ENCODE measurements at regions not wholly inside any gene's neighbourhood (a gene's known extent, or its start where the extent isn't known, plus 50 kb on each side); places are given as distances from the start of the nearest gene placed in this dataset.

- DNase-seq = no peak
These were observed 120.1 kb upstream of the MGAT5 start for GRCh38 chr2:134133622-134134312.

- no peak for DNase-seq
These were observed 119.6 kb upstream of the MGAT5 start for GRCh38 chr2:134134313-134134706.

- DNase-seq = no peak
These were observed 119.0 kb upstream of the MGAT5 start for GRCh38 chr2:134134827-134135226.

- no peak for DNase-seq
These were observed 118.1 kb upstream of the MGAT5 start for GRCh38 chr2:134135793-134136192.

DNA sequence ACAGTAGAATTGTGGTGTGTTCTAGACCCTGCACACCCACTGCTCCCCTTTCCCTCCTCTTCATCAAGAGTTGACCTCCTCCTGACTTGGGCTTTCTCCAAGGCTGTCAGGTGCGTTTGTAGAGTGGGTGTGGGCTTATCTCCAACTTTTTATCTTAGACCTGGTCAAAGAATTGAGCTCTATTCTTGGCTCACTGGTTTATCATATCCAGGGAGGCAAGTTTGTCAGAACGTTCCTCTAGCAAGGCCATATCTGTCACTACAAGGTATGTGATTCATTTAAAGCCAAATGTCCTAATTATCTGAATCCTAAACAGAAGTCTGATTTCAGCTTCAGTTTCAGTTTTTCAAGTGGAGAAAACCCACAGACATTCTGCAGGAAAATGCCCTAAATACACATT, 117.1 kb upstream of the MGAT5 start:
- no peak for DNase-seq

DNA sequence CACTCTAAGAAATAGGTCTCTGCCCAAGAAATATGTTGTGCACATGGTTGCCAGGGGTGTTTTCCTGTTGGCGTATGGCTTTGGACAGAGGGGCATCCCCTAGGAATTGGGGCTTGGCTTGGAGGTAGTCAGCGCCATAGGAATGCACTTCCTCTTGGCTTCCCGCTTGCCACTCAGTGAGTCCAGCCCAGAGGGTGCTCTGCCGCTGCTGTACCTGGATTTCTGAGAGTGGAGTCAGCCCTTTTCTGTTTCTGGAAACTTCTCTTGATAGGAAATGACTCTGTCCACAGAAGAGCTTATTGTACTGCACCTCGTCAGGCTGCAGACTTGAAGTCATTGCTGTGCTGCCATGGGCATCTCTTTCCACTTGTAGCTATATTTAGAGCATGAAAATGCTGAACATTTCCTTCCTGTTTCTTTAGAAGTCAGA, 116.7 kb upstream of the MGAT5 start:
- no peak for DNase-seq

DNA sequence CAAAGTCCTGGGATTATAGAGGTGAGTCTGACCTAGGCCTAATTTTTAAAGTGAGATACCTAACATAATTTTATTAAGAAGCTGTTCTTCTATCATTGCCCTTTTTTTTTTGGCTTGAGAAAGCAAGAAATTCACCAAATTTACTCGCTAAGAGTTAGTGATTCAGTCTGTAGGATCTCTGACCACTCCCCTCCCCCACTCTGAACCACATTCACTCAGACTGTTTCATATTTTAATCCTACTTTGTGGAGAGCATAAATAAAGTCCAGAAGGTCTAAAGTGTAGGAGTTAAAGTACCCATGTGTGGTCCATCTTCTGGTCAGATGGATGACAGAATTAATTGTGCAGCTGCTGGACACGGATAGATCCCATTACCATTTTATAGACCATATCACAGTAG, 115.8 kb upstream of the MGAT5 start:
- no peak for DNase-seq

DNA sequence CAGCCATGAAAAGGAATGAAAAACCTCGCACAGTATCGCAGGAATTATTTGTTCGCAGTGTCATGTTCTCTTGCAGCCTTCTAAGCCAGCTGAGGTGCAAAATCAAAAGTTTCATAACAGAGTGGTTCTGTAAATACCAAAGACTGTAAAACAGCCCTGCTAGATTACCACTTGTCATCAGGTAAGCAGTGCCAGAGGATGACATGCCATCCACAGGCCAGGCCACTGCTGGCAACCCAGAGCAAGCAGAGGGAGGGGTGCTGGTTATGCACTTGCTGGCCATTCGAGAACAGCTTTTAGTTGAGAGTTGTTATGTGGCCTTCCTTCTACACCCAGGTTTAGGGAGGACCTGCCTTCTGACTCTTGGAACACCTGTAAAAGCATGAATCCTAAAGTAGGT, 114.3 kb upstream of the MGAT5 start:
- DNase-seq = no peak

DNA sequence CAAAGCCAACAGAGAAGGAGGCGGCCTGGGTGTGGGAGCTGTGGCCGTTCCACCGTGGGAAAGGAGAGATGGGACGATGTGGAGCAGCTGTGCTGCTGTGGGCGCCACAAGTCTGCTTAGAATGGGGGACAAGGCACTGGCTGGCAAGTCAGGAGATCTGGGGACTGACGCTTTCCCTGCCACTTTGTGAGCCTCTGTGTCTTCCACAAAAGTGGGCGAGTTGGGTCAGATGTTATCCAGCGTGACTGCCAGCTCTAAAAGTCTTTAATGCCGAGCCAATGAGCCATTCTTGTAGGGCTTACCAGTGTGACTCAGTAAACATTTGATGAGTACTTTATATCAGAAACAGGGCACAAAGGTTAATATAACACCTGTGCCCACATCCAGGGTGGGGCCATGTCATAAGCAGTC, 113.6 kb upstream of the MGAT5 start:
- no peak for DNase-seq

DNA sequence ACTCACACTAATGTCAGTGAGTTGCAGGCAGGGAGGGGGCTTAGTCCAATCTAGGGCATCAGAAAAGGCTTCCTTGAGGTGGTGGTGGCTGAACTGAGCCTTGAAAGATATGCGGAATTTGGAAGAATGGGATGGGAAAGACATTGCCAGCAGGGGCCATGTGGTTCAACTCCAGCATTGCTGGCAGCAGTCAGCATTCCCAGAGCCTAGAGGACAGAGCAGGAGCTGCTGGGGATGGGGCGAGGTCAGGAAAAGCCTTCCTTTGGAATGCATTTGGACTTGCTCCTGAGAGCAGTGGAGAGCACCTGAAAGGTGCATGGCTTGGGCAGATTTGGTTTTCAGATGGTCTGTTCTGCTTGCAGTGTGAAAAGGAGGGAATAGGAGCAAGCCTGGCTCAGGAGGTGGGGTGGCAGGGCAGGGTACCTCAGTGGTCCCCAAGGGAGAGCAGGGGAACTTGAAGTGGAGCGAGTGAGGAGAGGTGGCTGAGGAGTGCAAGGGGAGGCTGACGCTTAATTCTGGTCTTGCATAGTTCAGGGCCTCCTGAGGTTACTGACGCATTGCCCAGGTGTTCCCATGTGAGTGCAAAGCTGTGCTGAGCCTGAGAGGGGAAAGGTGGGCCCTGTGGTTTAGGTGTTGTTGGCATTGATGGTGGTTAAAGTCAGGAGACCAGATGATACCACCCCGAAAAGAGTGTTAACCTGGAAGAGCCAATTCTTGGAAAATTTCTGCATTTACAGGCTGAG, 112.1 kb upstream of the MGAT5 start:
- no peak for DNase-seq

DNA sequence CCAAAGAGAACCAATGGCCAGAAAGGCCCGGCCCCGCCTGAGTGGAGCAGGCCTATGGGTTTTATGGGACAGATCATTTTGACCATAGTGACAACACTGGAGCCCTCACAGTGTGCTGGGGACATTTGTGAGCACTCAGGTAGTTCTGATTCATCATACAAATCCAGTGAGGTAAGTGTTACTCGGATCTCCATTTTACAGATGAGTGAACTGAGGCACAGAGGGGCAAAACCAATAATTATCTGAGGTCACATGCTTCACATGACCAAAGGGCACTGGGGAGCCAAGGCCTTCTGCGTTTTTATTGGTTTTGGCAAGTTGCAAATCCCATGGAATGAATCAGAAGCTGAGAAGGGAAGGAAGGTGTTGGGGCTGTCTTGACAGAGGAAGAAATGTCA, 111.5 kb upstream of the MGAT5 start:
- no peak for DNase-seq

DNA sequence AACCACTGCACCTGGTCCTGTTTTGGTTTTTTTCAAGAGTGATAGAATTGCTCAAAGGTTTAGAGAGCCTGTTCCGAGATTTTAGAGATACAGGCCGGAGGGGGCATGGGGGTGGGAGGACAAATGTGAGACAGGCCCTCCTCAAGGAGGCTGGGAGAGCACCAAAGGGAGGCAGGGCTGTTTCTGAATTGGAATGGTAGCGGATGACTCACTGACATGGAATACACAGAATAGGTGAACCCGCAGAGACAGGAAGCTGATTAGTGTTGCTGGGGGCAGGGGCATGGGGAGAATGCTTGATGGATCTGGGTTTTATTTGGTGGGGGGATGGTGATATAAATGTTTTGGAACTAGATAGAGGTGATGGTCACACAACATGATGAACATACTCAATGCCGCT, 111.0 kb upstream of the MGAT5 start:
- DNase-seq = no peak

- DNase-seq = no peak
These were observed 110.3 kb upstream of the MGAT5 start for GRCh38 chr2:134143568-134143967.

GRCh38 chr2:134144081-134144596, 109.7 kb upstream of the MGAT5 start:
- no peak for DNase-seq

GRCh38 chr2:134144651-134145050, 109.2 kb upstream of the MGAT5 start:
- no peak for DNase-seq

- DNase-seq = no peak
These were observed 108.4 kb upstream of the MGAT5 start for GRCh38 chr2:134145519-134145918.

DNA sequence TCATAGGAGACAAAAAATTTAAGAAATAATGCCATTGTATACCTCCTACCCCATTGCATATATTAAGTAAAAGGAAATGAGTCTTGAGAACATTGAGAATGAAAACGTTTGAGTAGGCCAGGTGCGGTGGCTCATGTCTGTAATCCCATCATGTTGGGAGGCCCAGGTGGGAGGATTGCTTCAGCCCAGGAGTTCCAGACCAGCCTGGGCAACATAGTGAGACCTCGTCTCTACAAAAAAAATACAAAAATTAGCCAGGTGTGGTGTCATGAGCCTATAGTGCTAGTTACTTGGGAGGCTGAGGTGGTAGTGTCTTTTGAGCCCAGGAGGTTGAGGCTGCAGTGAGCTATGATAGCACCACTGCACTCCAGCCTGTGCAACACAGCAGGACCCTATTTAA, 107.7 kb upstream of the MGAT5 start:
- DNase-seq = no peak

DNA sequence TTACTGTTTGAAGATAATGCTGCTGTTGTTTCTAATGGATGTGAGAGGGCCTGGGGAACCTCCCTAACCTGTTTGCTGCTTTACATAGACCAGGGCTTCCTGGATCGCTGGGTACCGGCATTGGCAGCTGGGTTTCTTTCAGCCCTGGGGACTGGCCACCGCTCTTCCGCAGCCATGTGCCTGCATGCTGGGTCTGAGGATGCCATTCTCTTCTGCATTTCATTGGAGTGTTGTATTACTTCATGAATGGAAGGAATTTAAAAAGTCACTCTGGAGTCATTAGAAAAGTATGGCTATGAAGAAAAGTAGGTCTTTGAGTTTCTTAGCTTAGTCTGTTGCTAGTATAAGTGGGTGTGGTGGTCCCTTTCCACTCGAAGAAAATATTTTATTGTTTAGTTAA, 107.3 kb upstream of the MGAT5 start:
- no peak for DNase-seq

GRCh38 chr2:134148172-134148571, 105.7 kb upstream of the MGAT5 start:
- DNase-seq = no peak

- DNase-seq = no peak
These were observed 104.9 kb upstream of the MGAT5 start for GRCh38 chr2:134148843-134149472.

GRCh38 chr2:134149904-134150303, 104.0 kb upstream of the MGAT5 start:
- DNase-seq = no peak

DNA sequence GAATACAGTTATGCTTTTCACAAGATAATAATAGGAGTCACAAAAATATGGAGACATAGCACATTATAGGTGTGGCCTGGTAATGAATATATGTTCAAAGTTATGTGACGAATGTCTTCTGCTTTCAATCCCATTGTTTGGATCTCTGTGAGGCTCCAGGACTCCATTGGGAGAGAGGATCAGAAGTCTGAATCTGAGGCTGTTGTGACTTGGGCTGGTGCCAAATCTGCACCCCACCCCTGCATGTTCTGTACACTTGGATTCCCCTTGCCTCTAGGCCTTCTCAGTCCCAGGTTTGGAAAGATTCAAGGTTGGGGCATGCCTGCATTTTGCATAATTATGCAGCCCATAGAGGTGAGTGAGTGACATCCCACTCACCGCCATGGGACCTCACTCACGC, 103.1 kb upstream of the MGAT5 start:
- no peak for DNase-seq

- DNase-seq = no peak
These were observed 101.5 kb upstream of the MGAT5 start for GRCh38 chr2:134152045-134153010.

Measured in activated CD4-positive, alpha-beta T cell treated with anti-CD3 and anti-CD28 coated beads, Interleukin-2, amount 50 U/mL, for 4 hours (primary cell).